ENCODE measurements at regions not wholly inside any gene's neighbourhood (a gene's known extent, or its start where the extent isn't known, plus 50 kb on each side); places are given as distances from the start of the nearest gene placed in this dataset.

GRCh38 chr6:97765461-97765860 lies 482.4 kb upstream of the MMS22L start:
- DNase-seq (ENCODE audit: low read depth in 1 of 2, low spot score in 2 of 2) (no peak), FAIRE-seq (no peak)
- CTCF ChIA-PET (ENCODE audit: partially characterized antibody), result interaction anchor here (0.6 to 1.2 kb wide), 2 partner anchors 10 to 36 kb away, joined by 3 read pairs; no protein-coding TSS in a partner anchor
- no peak overlapping the region for H2AFZ ChIP-seq (ENCODE audit: low read length)
- no peak overlapping the region for H4K5ac ChIP-seq (ENCODE audit: insufficient read length, low read depth, low read length)
- no peaks in the 10 kb centered on the region for H3K23me2 ChIP-seq (ENCODE audit: low read depth, low read length)
- H4K8ac ChIP-seq (ENCODE audit: extremely low read depth, insufficient read depth, low read length), result no peak overlapping the region
- no peak overlapping the region for H3K14ac ChIP-seq (ENCODE audit: insufficient read length)
- H3K27me3 ChIP-seq (replicated peaks in 1 of 4; ENCODE audit: control insufficient read depth in 3 of 4, extremely low read depth in 1 of 4, insufficient read depth in 3 of 4, low read length in 3 of 4), result no peaks in the 10 kb centered on the region
- no peak overlapping the region for H4K91ac ChIP-seq (replicated peaks; ENCODE audit: insufficient read length, low read length)
- no peaks in the 10 kb centered on the region for H4K20me1 ChIP-seq (replicated peaks in 1 of 2; ENCODE audit: control insufficient read depth in 1 of 2, insufficient read depth in 2 of 2, low read length in 2 of 2)
- no peak overlapping the region for H3K4me3 ChIP-seq (ENCODE audit: extremely low read depth in 1 of 4, insufficient read depth in 2 of 4, low read depth in 3 of 4, low read length in 4 of 4)
- H2BK12ac ChIP-seq (ENCODE audit: low read depth, low read length), result no peak overlapping the region
- POLR2A ChIA-PET (ENCODE audit: partially characterized antibody), result interaction anchor here (1.0 kb wide), 1 partner anchor 9 kb away, joined by 3 read pairs; no protein-coding TSS in a partner anchor
- no peak overlapping the region for H3K4ac ChIP-seq (replicated peaks; ENCODE audit: insufficient read length, low read depth, low read length)
- no peak overlapping the region for H3K4me2 ChIP-seq (ENCODE audit: insufficient read depth in 1 of 2, low read depth in 2 of 2, low read length in 2 of 2)
- no peak overlapping the region for H2BK15ac ChIP-seq (ENCODE audit: low read length)
- H3K18ac ChIP-seq (ENCODE audit: extremely low read depth, low read length), result no peak overlapping the region
- H3K27ac ChIP-seq (ENCODE audit: low read depth, low read length), result no peak overlapping the region
- H3K4me1 ChIP-seq (replicated peaks in 1 of 4; ENCODE audit: control insufficient read depth in 3 of 4, insufficient read depth in 4 of 4, low read length in 3 of 4), result no peaks in the 10 kb centered on the region
- H3K9ac ChIP-seq (replicated peaks in 1 of 4; ENCODE audit: extremely low read depth in 1 of 4, low read depth in 3 of 4, low read length in 3 of 4), result no peak overlapping the region
- no peaks in the 10 kb centered on the region for H3K79me1 ChIP-seq (ENCODE audit: low read depth, low read length)
- TF ChIP-seq RBBP5 (IDR thresholded peaks at IDR 0.05; ENCODE audit: borderline replicate concordance, low read depth, low read length), result no peak
- no peak for TF ChIP-seq NANOG (IDR thresholded peaks at IDR 0.05; ENCODE audit: insufficient read depth, low read depth, low read length, poor library complexity, severe bottlenecking)
- no peak for TF ChIP-seq SUZ12 (IDR thresholded peaks at IDR 0.05; ENCODE audit: low read length)
- TF ChIP-seq HDAC6 (IDR thresholded peaks at IDR 0.05; ENCODE audit: low read depth, low read length), result no peak
- no peak for TF ChIP-seq MAFK (IDR thresholded peaks at IDR 0.05; ENCODE audit: low read depth, low read length)
- no peak for TF ChIP-seq POU5F1 (IDR thresholded peaks at IDR 0.05; ENCODE audit: low read depth, low read length)
- no peak for TF ChIP-seq TAF7 (optimal IDR thresholded peaks at IDR 0.05; ENCODE audit: borderline replicate concordance, low read depth, low read length)
- TF ChIP-seq SP1 (IDR thresholded peaks at IDR 0.05; ENCODE audit: low read depth, low read length), result no peak
- no peak for TF ChIP-seq E2F6 (IDR thresholded peaks at IDR 0.05)
- no peak for TF ChIP-seq TBP (IDR thresholded peaks at IDR 0.05; ENCODE audit: low read depth, low read length)
- no peak for TF ChIP-seq BACH1 (IDR thresholded peaks at IDR 0.05; ENCODE audit: low read length)
- no peak for TF ChIP-seq TAF1 (IDR thresholded peaks at IDR 0.05; ENCODE audit: low read depth, low read length)
- 88% methylated on average over 1 of the region's 1 CpG; no CpG with 5 or more reads in 1 of the 2 experiments for WGBS, 2 experiments (ENCODE audit: extremely low coverage in 1 of 2, insufficient coverage in 1 of 2, insufficient read length in 1 of 2, insufficient replicate concordance in 2 of 2, low coverage in 1 of 2, low lambda C conversion rate in 2 of 2, missing lambda C conversion rate in 1 of 2)
- H3K9me3 ChIP-seq (ENCODE audit: insufficient read depth in 2 of 2, low read depth in 1 of 2, low read length in 1 of 2), result no peaks in the 10 kb centered on the region
- no peaks in the 10 kb centered on the region for H3K36me3 ChIP-seq (ENCODE audit: control insufficient read depth in 2 of 4, insufficient read depth in 4 of 4, low read length in 3 of 4)
- H2BK5ac ChIP-seq (ENCODE audit: low read depth, low read length), result no peak overlapping the region
- H3K56ac ChIP-seq (replicated peaks; ENCODE audit: insufficient read length, low read depth, low read length), result no peak overlapping the region
- H3K23ac ChIP-seq (ENCODE audit: insufficient read length), result no peak overlapping the region
- no peak overlapping the region for H2BK120ac ChIP-seq (replicated peaks; ENCODE audit: low read depth, low read length)
- no peaks in the 10 kb centered on the region for H3K79me2 ChIP-seq (ENCODE audit: control insufficient read depth in 1 of 2, insufficient read depth in 2 of 2, low read length in 2 of 2)
- H2BK20ac ChIP-seq (ENCODE audit: low read length), result no peak overlapping the region
- no peak overlapping the region for H2AK5ac ChIP-seq (ENCODE audit: low read depth, low read length)
